A549 (cell line): ENCODE measurements at regions not wholly inside any gene's neighbourhood (a gene's known extent, or its start where the extent isn't known, plus 50 kb on each side); places are given as distances from the start of the nearest gene placed in this dataset.
A peak's percentile ranks its signal among the peaks of the same experiment; 100 is the strongest.

Source experiments
- ATAC-seq, 2 experiments: fragments of 200-7000 bp in 1 of 2; fragments of >200 bp in 1 of 2; cut with Nextera tagmentation in 1 of 2; cut with Tn5 transposase in 1 of 2; 3 replicates each; pipeline versions ENCODE4 v1.8.0 to v1.9.1; 2018 to 2020; ENCODE audit warnings: mild to moderate bottlenecking in 1 of 2, moderate library complexity in 1 of 2
- CTCF ChIA-PET: fragments of 300-600 bp; sonication (Branson Sonifier 250); formaldehyde crosslinking; extraction: SDS; loops from one replicate; lab custom pipeline; 2021; ENCODE audit warnings: antibody characterized with exemption, inconsistent platforms; lab: Yijun Ruan, JAX
- POLR2A ChIA-PET: fragments of 350-600 bp; formaldehyde crosslinking; extraction: SDS; loops from one replicate; lab custom pipeline; 2021; ENCODE audit warnings: antibody characterized with exemption, inconsistent platforms; lab: Yijun Ruan, JAX
- DNase-seq, 2 experiments: peaks; one replicate each; pipeline versions ENCODE4 v3.0.0 to v3.0.0-alpha.2; 2011 to 2016; ENCODE audit warnings: low read depth in 1 of 2, low spot score in 1 of 2
- FAIRE-seq: peaks from 2 replicates; lab custom pipeline; 2011; peaks lifted over from hg19 to GRCh38; lab: Jason Lieb, UNC
- H3K27ac ChIP-seq, 2 experiments: fragments of >200 bp; sonication (Bioruptor Twin); formaldehyde crosslinking; 3 replicates each; pipeline ENCODE4 v1.5.1; 2016 to 2017
- H3K4me1 ChIP-seq: fragments of >200 bp; sonication (Bioruptor Twin); formaldehyde crosslinking; 3 replicates; pipeline ENCODE4 v1.6.1; 2016
- H3K4me2 ChIP-seq: fragments of >200 bp; sonication (Bioruptor Twin); formaldehyde crosslinking; 3 replicates; pipeline ENCODE4 v1.6.1; 2016
- H3K4me3 ChIP-seq: fragments of >200 bp; sonication (Bioruptor Twin); formaldehyde crosslinking; 3 replicates; pipeline ENCODE4 v1.5.1; 2016
- H3K9me3 ChIP-seq: fragments of >200 bp; sonication (Bioruptor Twin); formaldehyde crosslinking; 3 replicates; pipeline ENCODE4 v1.6.1; 2016
- BCL3 ChIP-seq: fragments of >200 bp; sonication (Bioruptor Twin); formaldehyde crosslinking; IDR thresholded peaks from 3 replicates; pipeline ENCODE4 v1.6.1; 2016
- CBX2 ChIP-seq: fragments of 200-600 bp; sonication (generic); IDR thresholded peaks from 2 replicates; pipeline ENCODE4 v1.6.1; 2016; ENCODE audit warnings: low read depth, mild to moderate bottlenecking, borderline replicate concordance
- CBX8 ChIP-seq: fragments of 200-600 bp; sonication (generic); IDR thresholded peaks from 2 replicates; pipeline ENCODE4 v1.6.1; 2016
- CEBPB ChIP-seq, 2 experiments: fragments of >200 bp in 1 of 2; sonication (Bioruptor Twin) in 1 of 2; formaldehyde crosslinking in 1 of 2; IDR thresholded peaks; 2 replicates each; pipeline ENCODE4 v1.6.1; 2012 to 2016
- CHD2 ChIP-seq: fragments of 150-350 bp; IDR thresholded peaks from 2 replicates; pipeline ENCODE4 v1.6.1; 2014; ENCODE audit warnings: low read length; ENCODE audit not compliant: partially characterized antibody
- CHD4 ChIP-seq: fragments of 200-600 bp; sonication (generic); IDR thresholded peaks from 2 replicates; pipeline ENCODE4 v1.6.1; 2016; ENCODE audit warnings: antibody characterized with exemption, mild to moderate bottlenecking, borderline replicate concordance
- E2F6 ChIP-seq: IDR thresholded peaks from 2 replicates; pipeline ENCODE4 v1.6.1; 2012; ENCODE audit warnings: low read depth, borderline replicate concordance
- ESRRA ChIP-seq: fragments of 150-350 bp; IDR thresholded peaks from 2 replicates; pipeline ENCODE4 v1.6.1; 2014; ENCODE audit warnings: mild to moderate bottlenecking, low read length, borderline replicate concordance
- GATA3 ChIP-seq: IDR thresholded peaks from 2 replicates; pipeline ENCODE4 v1.6.1; 2012; ENCODE audit warnings: borderline replicate concordance
- HEYL ChIP-seq: fragments of 250-450 bp; sonication (Bioruptor Pico); IDR thresholded peaks from 2 replicates; pipeline ENCODE4 v1.8.0; 2021; ENCODE audit warnings: mild to moderate bottlenecking, moderate library complexity
- HMGXB4 ChIP-seq: fragments of 250-450 bp; sonication (Bioruptor Pico); IDR thresholded peaks from 2 replicates; pipeline ENCODE4 v1.5.0; 2021; ENCODE audit warnings: mild to moderate bottlenecking, moderate library complexity, borderline replicate concordance
- HOXB5 ChIP-seq: fragments of 250-450 bp; sonication (Bioruptor Pico); IDR thresholded peaks from 2 replicates; pipeline ENCODE4 v1.5.0; 2020; ENCODE audit warnings: mild to moderate bottlenecking, moderate library complexity
- KDM1A ChIP-seq: fragments of 200-600 bp; sonication (generic); IDR thresholded peaks from 2 replicates; pipeline ENCODE4 v1.6.1; 2016; ENCODE audit warnings: low read depth, mild to moderate bottlenecking
- MAZ ChIP-seq: fragments of 150-350 bp; IDR thresholded peaks from 2 replicates; pipeline ENCODE4 v1.6.1; 2014; ENCODE audit warnings: antibody characterized with exemption, low read depth, low read length, borderline replicate concordance
- MYC ChIP-seq: IDR thresholded peaks from 2 replicates; pipeline ENCODE4 v1.6.1; 2012; ENCODE audit warnings: mild to moderate bottlenecking, inconsistent platforms, low read length, improper control_type of control experiment, borderline replicate concordance
- NPAS2 ChIP-seq: fragments of 250-450 bp; sonication (Bioruptor Pico); IDR thresholded peaks from 2 replicates; pipeline ENCODE4 v1.8.0; 2022; ENCODE audit warnings: mild to moderate bottlenecking, moderate library complexity, borderline replicate concordance
- NR3C1 ChIP-seq: fragments of >200 bp; sonication (Bioruptor Twin); formaldehyde crosslinking; IDR thresholded peaks from 3 replicates; pipeline ENCODE4 v1.6.1; 2017
- RARB ChIP-seq: fragments of 250-450 bp; sonication (Bioruptor Pico); IDR thresholded peaks from 2 replicates; pipeline ENCODE4 v1.8.0; 2021; ENCODE audit warnings: mild to moderate bottlenecking, moderate library complexity
- RCOR1 ChIP-seq: fragments of 150-350 bp; IDR thresholded peaks from 2 replicates; pipeline ENCODE4 v1.6.1; 2014; ENCODE audit warnings: antibody characterized with exemption, low read length, low read depth
- RFX5 ChIP-seq: fragments of 450-650 bp; IDR thresholded peaks from 2 replicates; pipeline ENCODE4 v1.7.1; 2014; ENCODE audit warnings: antibody characterized with exemption, mild to moderate bottlenecking, moderate library complexity
- RNF2 ChIP-seq: fragments of 200-600 bp; sonication (generic); IDR thresholded peaks from 2 replicates; pipeline ENCODE4 v1.6.1; 2016; ENCODE audit warnings: low read depth, mild to moderate bottlenecking, antibody characterized with exemption, moderate library complexity, borderline replicate concordance
- TFCP2L1 ChIP-seq: fragments of 250-450 bp; sonication (Bioruptor Pico); IDR thresholded peaks from 2 replicates; pipeline ENCODE4 v1.5.0; 2021; ENCODE audit warnings: mild to moderate bottlenecking
- USF2 ChIP-seq: fragments of 450-650 bp; IDR thresholded peaks from 2 replicates; pipeline ENCODE4 v1.6.1; 2014; ENCODE audit warnings: antibody characterized with exemption
- ZC3H11A ChIP-seq: fragments of 450-650 bp; IDR thresholded peaks from 2 replicates; pipeline ENCODE4 v1.6.1; 2014; ENCODE audit warnings: antibody characterized with exemption, mild to moderate bottlenecking
- WGBS: methylation state at CpG from one replicate; pipeline ENCODE4 v1.1.6; 2017; ENCODE audit errors: missing lambda C conversion rate; 5-methylcytosine and 5-hydroxymethylcytosine counted together

- 16% methylated on average over 26 of the region's 46 CpGs for WGBS
- ChIA-PET CTCF (interaction anchor here (0.6 to 1.7 kb wide), 2 partner anchors 16 to 122 kb away, joined by 3 read pairs; no protein-coding TSS in a partner anchor), POLR2A (no interaction called here)
- FAIRE-seq (no peak), DNase-seq (no peak), ATAC-seq (peak in 1 of 2 experiments; percentile 28; a peak in 3 of 6 replicates)
- Histone ChIP-seq H3K9me3 (peaks cover 2% of the 10 kb centered on the region; the same call in 1 of the 3 replicates), H3K27ac (peak overlapping the region in 1 of 2 experiments; percentile 47; a peak in 2 of 6 replicates), H3K4me2 (peak overlapping the region; percentile 98), H3K4me3 (peak overlapping the region; percentile 56; the same call in 2 of the 3 replicates), H3K4me1 (peaks cover 23% of the 10 kb centered on the region; the same call in 2 of the 3 replicates)
- no peak for TF ChIP-seq USF2
- no peak for TF ChIP-seq RFX5
- no peak for TF ChIP-seq RCOR1
- no peak for TF ChIP-seq MAZ
- no peak for TF ChIP-seq ZC3H11A
- no peak for TF ChIP-seq CHD4
- no peak for TF ChIP-seq CBX8
- no peak for TF ChIP-seq HMGXB4 (CRISPR knock-in tag)
- TF ChIP-seq MYC, result no peak
- TF ChIP-seq E2F6, result no peak
- TF ChIP-seq ESRRA, result no peak
- no peak for TF ChIP-seq RNF2
- no peak for TF ChIP-seq TFCP2L1
- no peak for TF ChIP-seq KDM1A
- no peak for TF ChIP-seq HEYL (CRISPR knock-in tag)
- no peak for TF ChIP-seq NPAS2 (CRISPR knock-in tag)
- TF ChIP-seq CHD2, result no peak
- no peak for TF ChIP-seq CEBPB (IDR thresholded peaks at IDR 0.05)
- TF ChIP-seq HOXB5 (CRISPR knock-in tag), result no peak
- no peak for TF ChIP-seq BCL3
Measured at GRCh38 chr10:100654782-100655325, 90.5 kb upstream of the PAX2 start.

- Histone ChIP-seq H3K4me2 (peak overlapping the region; percentile 98), H3K4me1 (peaks cover 23% of the 10 kb centered on the region; the same call in 2 of the 3 replicates), H3K4me3 (peak overlapping the region; percentile 56), H3K27ac (no peak overlapping the region; a peak in 1 of 6 replicates), H3K9me3 (peaks cover 2% of the 10 kb centered on the region; the same call in 1 of the 3 replicates)
- DNase-seq, result no peak
- WGBS, result 37% methylated on average over 16 of the region's 20 CpGs
- CTCF ChIA-PET, result interaction anchor here (1.7 kb wide), 1 partner anchor 16 kb away, joined by 3 read pairs; no protein-coding TSS in a partner anchor
- TF ChIP-seq MYC (no peak), NR3C1 (no peak), USF2 (peak; percentile 48), RARB (CRISPR knock-in tag) (no peak), GATA3 (no peak), CBX2 (no peak), RNF2 (0 out of 2 replicates have a peak, but pooled peaks have one; percentile 19), HMGXB4 (CRISPR knock-in tag) (no peak), ZC3H11A (no peak)
- POLR2A ChIA-PET, result no interaction called here
- no peak; a peak in 1 of 6 replicates for ATAC-seq
- no peak for FAIRE-seq
Measured at GRCh38 chr10:100655326-100655759, 90.0 kb upstream of the PAX2 start.
